T-cell (primary cell): ENCODE measurements at regions not wholly inside any gene's neighbourhood (a gene's known extent, or its start where the extent isn't known, plus 50 kb on each side); places are given as distances from the start of the nearest gene placed in this dataset.

Experiments used
- ATAC-seq, 4 experiments: fragments of 200-7000 bp in 3 of 4; fragments of 150-1000 bp in 1 of 4; cut with Tn5 transposase; replicated peaks in 1 of 4; 1 replicate in 3 of 4; 2 replicates in 1 of 4; pipeline ENCODE4 v1.10.0; 2021; ENCODE audit warnings: moderate library complexity in 3 of 4, mild to moderate bottlenecking in 2 of 4, moderate number of reproducible peaks in 1 of 4
- CTCF ChIA-PET, 2 donors: fragments of 300-600 bp; sonication (Branson Sonifier 250); formaldehyde crosslinking; loops; one replicate each; lab custom pipeline; 2022; ENCODE audit warnings: antibody characterized with exemption in 2 of 2; lab: Charles Lee
- POLR2A ChIA-PET, 2 donors: fragments of 300-600 bp; sonication (Branson Sonifier 250); formaldehyde crosslinking; loops; one replicate each; lab custom pipeline; 2022; ENCODE audit warnings: antibody characterized with exemption in 2 of 2; lab: Charles Lee
- DNase-seq, 35 experiments: peaks; one replicate each; pipeline versions ENCODE4 v3.0.0 to v3.0.0-alpha.2; 2013 to 2023
- H3K27ac ChIP-seq: one replicate; pipeline ENCODE4 v1.5.1; 2013; ENCODE audit warnings: low read length
- H3K27me3 ChIP-seq, 2 experiments: replicated peaks in 1 of 2; 1 replicate in 1 of 2; 2 replicates in 1 of 2; pipeline versions ENCODE4 v1.6.1 to v1.7.0; 2013; ENCODE audit warnings: low read length in 1 of 2, mixed read lengths in 1 of 2; ENCODE audit not compliant: control insufficient read depth in 2 of 2, insufficient read depth in 2 of 2; ENCODE audit errors: extremely low read depth in 1 of 2
- H3K36me3 ChIP-seq, 2 donors: 1 replicate in 1 of 2; 2 replicates in 1 of 2; pipeline versions ENCODE4 v1.6.1 to v1.7.0; 2013; ENCODE audit warnings: low read length in 1 of 2; ENCODE audit not compliant: control insufficient read depth in 2 of 2, insufficient read depth in 1 of 2; ENCODE audit errors: extremely low read depth in 1 of 2
- H3K4me1 ChIP-seq, 2 experiments: 1 replicate in 1 of 2; 2 replicates in 1 of 2; pipeline versions ENCODE4 v1.6.1 to v1.7.0; 2013; ENCODE audit warnings: low read length in 2 of 2, mixed read lengths in 1 of 2; ENCODE audit not compliant: insufficient read depth in 2 of 2, control insufficient read depth in 1 of 2; ENCODE audit errors: extremely low read depth in 1 of 2
- H3K4me3 ChIP-seq, 2 donors: 1 replicate in 1 of 2; 2 replicates in 1 of 2; pipeline versions ENCODE4 v1.5.1 to v1.7.0; 2013; ENCODE audit warnings: mild to moderate bottlenecking in 2 of 2, low read length in 1 of 2, moderate library complexity in 1 of 2; ENCODE audit not compliant: control insufficient read depth in 1 of 2; ENCODE audit errors: extremely low read depth in 1 of 2
- H3K9me3 ChIP-seq: 2 replicates; pipeline ENCODE4 v1.7.0; 2013
- H3K27ac Mint-ChIP-seq, 2 donors: one replicate each; pipeline ENCODE4 v1.8.0; 2020 to 2021; ENCODE audit warnings: mild to moderate bottlenecking in 2 of 2, mixed read lengths in 2 of 2
- H3K27me3 Mint-ChIP-seq, 2 donors: one replicate each; pipeline ENCODE4 v1.8.0; 2021 to 2022; ENCODE audit warnings: mixed read lengths in 2 of 2
- H3K36me3 Mint-ChIP-seq: one replicate; pipeline ENCODE4 v1.8.0; 2021; ENCODE audit warnings: mixed read lengths
- H3K4me1 Mint-ChIP-seq, 3 donors: one replicate each; pipeline ENCODE4 v1.8.0; 2020 to 2022; ENCODE audit warnings: mixed read lengths in 3 of 3, mild to moderate bottlenecking in 1 of 3
- H3K4me3 Mint-ChIP-seq, 3 donors: one replicate each; pipeline ENCODE4 v1.8.0; 2020 to 2022; ENCODE audit warnings: mild to moderate bottlenecking in 3 of 3, mixed read lengths in 3 of 3, moderate library complexity in 3 of 3
- H3K9me3 Mint-ChIP-seq, 3 donors: one replicate each; pipeline ENCODE4 v1.8.0; 2020 to 2022; ENCODE audit warnings: mixed read lengths in 3 of 3
- WGBS: methylation state at CpG from one replicate; pipeline ENCODE4 v1.1.5; 2013; ENCODE audit warnings: missing lambda C conversion rate; ENCODE audit not compliant: insufficient coverage; 5-methylcytosine and 5-hydroxymethylcytosine counted together

DNA sequence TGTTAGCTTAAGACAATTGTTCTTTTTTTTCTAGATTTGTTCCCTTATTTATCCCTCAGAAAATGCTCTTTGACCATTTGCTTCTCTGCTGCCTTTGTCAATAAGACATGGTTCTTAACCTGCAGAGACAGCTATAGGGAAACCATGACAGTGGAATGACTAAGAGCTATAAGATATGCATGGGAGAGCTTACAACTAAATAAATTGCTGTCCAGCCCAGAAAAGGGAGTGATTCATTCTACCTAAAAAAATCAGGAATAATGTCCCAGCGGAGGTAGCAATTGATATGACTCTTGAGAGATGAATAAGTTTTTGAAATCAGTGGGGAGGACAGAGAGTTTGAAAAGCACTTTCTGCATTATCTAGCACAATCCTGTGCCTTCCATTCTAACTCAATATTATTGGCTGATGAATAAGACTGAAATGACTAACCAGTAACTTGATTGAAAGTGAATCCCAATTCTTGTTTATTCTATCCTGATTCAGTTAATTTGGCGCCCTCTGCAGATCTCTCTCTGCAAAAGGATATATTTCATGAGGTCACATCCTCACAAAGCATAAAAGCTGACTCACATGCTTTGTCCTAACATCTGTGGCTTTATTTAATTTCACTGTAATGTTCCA is 680.5 kb upstream of the API5 start:
- Mint-ChIP-seq H3K36me3 (no peaks in the 10 kb centered on the region), H3K27ac (no peak overlapping the region), H3K27me3 (no peaks in the 10 kb centered on the region), H3K4me3 (no peak overlapping the region), H3K9me3 (peaks cover 0 to 17% (median 7%) of the 10 kb centered on the region in 3 donors), H3K4me1 (no peaks in the 10 kb centered on the region)
- Histone ChIP-seq H3K36me3 (no peaks in the 10 kb centered on the region), H3K4me3 (no peak overlapping the region), H3K27me3 (peaks cover 0 to 2% of the 10 kb centered on the region in 2 experiments), H3K4me1 (no peaks in the 10 kb centered on the region), H3K9me3 (no peaks in the 10 kb centered on the region), H3K27ac (no peak overlapping the region)
- POLR2A ChIA-PET: no interaction called here
- CTCF ChIA-PET: no interaction called here
- DNase-seq: no peak
- no CpG with 5 or more reads among the region's 2 CpGs for WGBS
- no peak for ATAC-seq

DNA sequence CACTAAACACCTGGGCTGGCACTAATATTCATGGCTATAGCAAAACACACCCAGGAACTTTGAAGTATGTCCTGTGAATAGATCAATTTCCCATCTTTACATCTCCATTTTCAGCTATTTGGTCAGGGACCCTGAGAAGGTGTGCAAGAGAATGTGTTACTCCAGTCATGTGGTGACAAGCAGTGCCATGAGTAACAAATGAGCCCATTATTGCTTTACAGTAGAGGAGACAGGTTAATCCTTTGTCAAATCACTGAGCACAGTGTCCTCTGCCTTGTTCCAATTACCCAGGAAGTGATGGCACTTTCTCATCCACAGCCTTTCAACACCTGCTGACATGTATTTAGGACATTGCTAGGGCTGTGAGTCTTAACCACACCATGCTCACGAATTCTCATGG is 664.8 kb upstream of the API5 start:
- Histone ChIP-seq H3K27me3 (no peaks in the 10 kb centered on the region), H3K36me3 (no peaks in the 10 kb centered on the region), H3K27ac (no peak overlapping the region), H3K4me1 (no peaks in the 10 kb centered on the region), H3K9me3 (no peaks in the 10 kb centered on the region), H3K4me3 (no peak overlapping the region)
- no peak overlapping the region for H3K27ac Mint-ChIP-seq
- DNase-seq (no peak), ATAC-seq (no peak)
- ChIA-PET POLR2A (no interaction called here), CTCF (no interaction called here)
- H3K4me1 Mint-ChIP-seq: no peaks in the 10 kb centered on the region
- H3K9me3 Mint-ChIP-seq: peaks cover 16 to 27% (median 18%) of the 10 kb centered on the region in 3 donors
- H3K4me3 Mint-ChIP-seq: no peak overlapping the region
- H3K27me3 Mint-ChIP-seq: no peaks in the 10 kb centered on the region
- no CpG with 5 or more reads among the region's 1 CpG for WGBS
- no peaks in the 10 kb centered on the region for H3K36me3 Mint-ChIP-seq

DNA sequence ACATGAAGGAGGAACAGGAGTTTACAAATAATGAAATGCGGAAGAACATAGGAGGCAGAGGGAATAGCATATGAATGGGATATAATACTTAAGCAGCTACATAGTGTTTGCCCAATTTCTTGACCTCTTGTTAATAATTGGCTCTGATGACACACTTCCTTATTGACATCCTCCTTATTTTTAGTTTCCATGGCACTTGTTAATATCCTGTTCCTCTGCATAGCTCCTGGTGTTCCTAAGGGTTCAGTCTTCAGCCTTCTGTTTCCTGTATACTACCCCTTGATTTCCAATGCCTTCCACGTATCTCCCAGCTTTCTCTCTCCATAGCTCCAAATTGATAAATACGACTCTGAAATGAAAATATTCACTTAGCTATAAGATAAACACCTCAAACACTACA is 663.8 kb upstream of the API5 start:
- no peak overlapping the region for H3K27ac Mint-ChIP-seq
- ATAC-seq: no peak

DNA sequence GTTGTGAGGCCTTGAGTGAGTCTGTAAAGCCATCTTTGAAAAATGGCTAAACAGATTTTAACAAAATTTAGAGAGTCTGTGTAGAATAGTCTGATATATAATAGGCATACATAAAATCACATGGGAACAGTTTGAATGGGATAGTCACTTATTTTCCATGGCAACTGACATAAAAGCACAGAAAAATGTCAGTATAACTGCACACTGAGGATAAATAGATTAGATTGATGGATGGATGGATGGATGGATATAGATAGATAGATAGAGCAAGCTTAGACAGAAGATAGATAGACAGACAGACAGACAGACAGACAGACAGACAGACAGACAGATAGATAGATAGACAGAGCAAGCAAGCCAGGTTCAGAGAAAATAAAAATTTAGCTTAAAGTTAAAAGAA is 660.2 kb upstream of the API5 start:
- Mint-ChIP-seq H3K27me3 (no peaks in the 10 kb centered on the region), H3K4me1 (no peaks in the 10 kb centered on the region), H3K9me3 (peaks cover 5 to 18% (median 6%) of the 10 kb centered on the region in 3 donors), H3K27ac (no peak overlapping the region), H3K36me3 (no peaks in the 10 kb centered on the region), H3K4me3 (no peak overlapping the region)
- H3K4me3 ChIP-seq: no peak overlapping the region
- H3K9me3 ChIP-seq: no peaks in the 10 kb centered on the region
- H3K4me1 ChIP-seq: no peaks in the 10 kb centered on the region
- no peaks in the 10 kb centered on the region for H3K36me3 ChIP-seq
- DNase-seq: no peak
- ChIA-PET CTCF (no interaction called here), POLR2A (no interaction called here)
- ATAC-seq: no peak
- H3K27me3 ChIP-seq: no peaks in the 10 kb centered on the region
- H3K27ac ChIP-seq: no peak overlapping the region

More for the DNA sequence above, 663.8 kb upstream of the API5 start:
- ChIA-PET CTCF (no interaction called here), POLR2A (no interaction called here)
- H3K9me3 Mint-ChIP-seq: peaks cover 10 to 21% (median 11%) of the 10 kb centered on the region in 3 donors
- no peak for DNase-seq
- no peaks in the 10 kb centered on the region for H3K9me3 ChIP-seq
- no peaks in the 10 kb centered on the region for H3K36me3 Mint-ChIP-seq
- H3K36me3 ChIP-seq: no peaks in the 10 kb centered on the region
- no peaks in the 10 kb centered on the region for H3K27me3 ChIP-seq
- 83% methylated on average over 1 of the region's 3 CpGs for WGBS
- H3K27ac ChIP-seq: no peak overlapping the region
- H3K4me1 ChIP-seq: no peaks in the 10 kb centered on the region
- H3K4me3 Mint-ChIP-seq: no peak overlapping the region
- H3K4me3 ChIP-seq: no peak overlapping the region
- no peaks in the 10 kb centered on the region for H3K4me1 Mint-ChIP-seq
- H3K27me3 Mint-ChIP-seq: no peaks in the 10 kb centered on the region

DNA sequence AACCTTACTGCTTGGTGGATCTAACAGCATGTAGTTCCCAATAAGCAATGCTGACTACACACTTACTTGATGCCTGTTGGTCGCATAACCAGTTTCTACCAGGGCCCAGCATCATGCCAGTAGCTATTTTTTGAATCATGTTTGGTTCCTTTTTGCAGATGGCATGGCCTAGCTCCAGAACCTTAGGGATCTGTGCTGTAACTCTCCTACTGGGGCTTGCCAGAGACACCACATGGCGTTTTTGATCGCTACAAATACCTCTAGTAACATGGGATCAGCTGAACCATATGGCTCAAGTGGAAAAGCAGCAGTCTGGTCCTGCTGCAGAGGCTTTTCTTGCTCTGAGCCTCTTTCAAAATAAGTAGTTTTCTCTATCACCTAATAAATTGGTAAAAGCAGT is 654.6 kb upstream of the API5 start:
- Histone ChIP-seq H3K27ac (no peak overlapping the region), H3K4me1 (no peaks in the 10 kb centered on the region), H3K9me3 (no peaks in the 10 kb centered on the region), H3K4me3 (no peak overlapping the region), H3K36me3 (no peaks in the 10 kb centered on the region), H3K27me3 (no peaks in the 10 kb centered on the region)
- POLR2A ChIA-PET: no interaction called here
- no peaks in the 10 kb centered on the region for H3K4me1 Mint-ChIP-seq
- H3K36me3 Mint-ChIP-seq: no peaks in the 10 kb centered on the region
- no peak overlapping the region for H3K4me3 Mint-ChIP-seq
- DNase-seq (no peak), ATAC-seq (no peak)
- H3K27ac Mint-ChIP-seq: no peak overlapping the region
- CTCF ChIA-PET: no interaction called here
- H3K9me3 Mint-ChIP-seq: peaks cover 7 to 19% (median 11%) of the 10 kb centered on the region in 3 donors
- H3K27me3 Mint-ChIP-seq: no peaks in the 10 kb centered on the region
- 81% methylated on average over 3 of the region's 3 CpGs for WGBS

DNA sequence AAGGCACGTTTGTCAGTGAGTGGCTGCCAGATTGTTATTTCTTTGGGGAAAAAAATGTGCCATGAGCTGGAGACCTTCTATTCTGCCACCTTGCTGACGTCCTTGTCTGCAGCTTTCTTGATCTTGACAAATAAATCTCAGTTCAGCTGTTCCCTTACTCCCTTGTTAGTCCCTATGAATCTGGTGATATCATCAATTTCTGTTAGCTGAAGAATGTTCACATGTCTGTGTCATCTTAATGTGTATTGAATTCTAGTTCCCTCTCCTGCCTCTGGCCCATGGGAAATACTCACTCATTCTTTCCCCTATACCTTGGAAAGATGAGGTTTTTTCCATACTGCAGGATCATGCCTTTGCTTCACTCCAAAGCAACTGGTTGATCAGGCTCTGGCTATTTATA is 649.9 kb upstream of the API5 start:
- Histone ChIP-seq H3K27ac (no peak overlapping the region), H3K27me3 (no peaks in the 10 kb centered on the region), H3K4me3 (no peak overlapping the region), H3K9me3 (no peaks in the 10 kb centered on the region), H3K4me1 (no peaks in the 10 kb centered on the region), H3K36me3 (no peaks in the 10 kb centered on the region)
- Mint-ChIP-seq H3K9me3 (peaks cover 7 to 22% (median 20%) of the 10 kb centered on the region in 3 donors), H3K4me1 (no peaks in the 10 kb centered on the region), H3K27me3 (no peaks in the 10 kb centered on the region), H3K27ac (no peak overlapping the region), H3K4me3 (no peak overlapping the region), H3K36me3 (no peaks in the 10 kb centered on the region)
- DNase-seq: no peak
- ChIA-PET CTCF (no interaction called here), POLR2A (no interaction called here)
- ATAC-seq: no peak
- WGBS: 43% methylated on average over 1 of the region's 2 CpGs
